GM23338 (cell line): ENCODE measurements at regions not wholly inside any gene's neighbourhood (a gene's known extent, or its start where the extent isn't known, plus 50 kb on each side); places are given as distances from the start of the nearest gene placed in this dataset.

Experiments used
- EZH2 ChIP-seq: fragments of 200-600 bp; sonication (generic); IDR thresholded peaks from one replicate; pipeline ENCODE4 v1.8.0; 2017; ENCODE audit warnings: antibody characterized with exemption, mild to moderate bottlenecking, low read depth; ENCODE audit not compliant: unreplicated experiment
- EZH2phosphoT487 ChIP-seq: fragments of 200-600 bp; sonication (generic); IDR thresholded peaks from one replicate; pipeline ENCODE4 v1.8.1; 2018; ENCODE audit warnings: antibody characterized with exemption; ENCODE audit not compliant: unreplicated experiment
- JUNB ChIP-seq: IDR thresholded peaks from one replicate; pipeline ENCODE4 v1.6.1; 2016; ENCODE audit warnings: antibody characterized with exemption; ENCODE audit not compliant: unreplicated experiment
- POLR2AphosphoS5 ChIP-seq: IDR thresholded peaks from 2 replicates; pipeline ENCODE4 v1.6.1; 2016; ENCODE audit warnings: antibody characterized with exemption, low read depth
- ZNF331 ChIP-seq: fragments of 250-450 bp; sonication (Bioruptor Pico); IDR thresholded peaks from 2 replicates; pipeline ENCODE4 v1.5.0; 2020; ENCODE audit warnings: low read depth, mild to moderate bottlenecking, moderate library complexity
- TF ChIP-seq, protein P1 (sequence below): IDR thresholded peaks from 2 replicates; pipeline ENCODE4 v1.6.1; 2016; ENCODE audit warnings: antibody characterized with exemption
- TF ChIP-seq, protein P2 (sequence below), 2 experiments: fragments of 200-600 bp in 1 of 2; sonication (generic) in 1 of 2; conservative IDR thresholded peaks; 2 replicates each; pipeline versions ENCODE4 v1.5.1 to v1.6.1; 2016 to 2017; ENCODE audit warnings: antibody characterized with exemption in 2 of 2, low read depth in 2 of 2, mild to moderate bottlenecking in 2 of 2, moderate library complexity in 1 of 2
- TF ChIP-seq, protein P3 (sequence below): IDR thresholded peaks from one replicate; pipeline ENCODE4 v1.6.1; 2018; ENCODE audit warnings: antibody characterized with exemption; ENCODE audit not compliant: unreplicated experiment

DNA sequence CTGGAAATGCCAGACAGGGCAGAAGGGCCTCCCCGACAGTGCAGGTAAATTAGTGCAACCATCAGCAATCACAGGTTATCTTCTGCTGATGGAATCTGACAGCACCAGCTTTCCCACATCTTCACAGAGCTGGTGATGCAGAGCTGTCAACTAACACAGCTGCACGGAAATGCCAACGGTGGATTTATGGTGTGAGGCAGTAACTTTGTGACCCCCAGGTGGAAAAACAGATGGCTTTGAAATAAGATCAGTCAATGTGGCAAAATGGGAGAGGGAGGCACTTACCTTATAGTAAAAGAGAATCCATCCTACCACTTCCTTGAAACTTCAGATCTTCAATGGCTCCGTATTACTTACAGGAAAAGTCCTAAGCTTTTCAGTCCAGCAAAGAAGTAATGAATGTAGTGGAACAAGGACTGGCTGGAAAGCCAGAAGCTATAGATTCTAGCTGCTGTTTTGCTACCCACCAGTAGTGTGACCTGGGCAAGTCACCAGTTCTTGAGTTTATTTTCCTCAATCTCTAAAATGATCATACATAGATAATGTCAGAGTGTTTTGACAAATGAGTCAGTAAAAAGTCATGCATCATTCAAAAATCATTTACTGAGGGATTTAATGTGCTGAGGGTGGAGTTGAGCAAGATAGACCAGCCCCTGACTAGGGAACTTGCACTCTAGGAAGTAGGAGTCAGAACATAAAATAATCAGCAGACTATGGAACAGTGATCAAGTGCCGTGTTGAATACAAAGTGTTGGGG is 245.7 kb upstream of the JUN start:
- TF ChIP-seq, protein P1, sequence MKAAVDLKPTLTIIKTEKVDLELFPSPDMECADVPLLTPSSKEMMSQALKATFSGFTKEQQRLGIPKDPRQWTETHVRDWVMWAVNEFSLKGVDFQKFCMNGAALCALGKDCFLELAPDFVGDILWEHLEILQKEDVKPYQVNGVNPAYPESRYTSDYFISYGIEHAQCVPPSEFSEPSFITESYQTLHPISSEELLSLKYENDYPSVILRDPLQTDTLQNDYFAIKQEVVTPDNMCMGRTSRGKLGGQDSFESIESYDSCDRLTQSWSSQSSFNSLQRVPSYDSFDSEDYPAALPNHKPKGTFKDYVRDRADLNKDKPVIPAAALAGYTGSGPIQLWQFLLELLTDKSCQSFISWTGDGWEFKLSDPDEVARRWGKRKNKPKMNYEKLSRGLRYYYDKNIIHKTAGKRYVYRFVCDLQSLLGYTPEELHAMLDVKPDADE = no peak
- TF ChIP-seq, protein P2, sequence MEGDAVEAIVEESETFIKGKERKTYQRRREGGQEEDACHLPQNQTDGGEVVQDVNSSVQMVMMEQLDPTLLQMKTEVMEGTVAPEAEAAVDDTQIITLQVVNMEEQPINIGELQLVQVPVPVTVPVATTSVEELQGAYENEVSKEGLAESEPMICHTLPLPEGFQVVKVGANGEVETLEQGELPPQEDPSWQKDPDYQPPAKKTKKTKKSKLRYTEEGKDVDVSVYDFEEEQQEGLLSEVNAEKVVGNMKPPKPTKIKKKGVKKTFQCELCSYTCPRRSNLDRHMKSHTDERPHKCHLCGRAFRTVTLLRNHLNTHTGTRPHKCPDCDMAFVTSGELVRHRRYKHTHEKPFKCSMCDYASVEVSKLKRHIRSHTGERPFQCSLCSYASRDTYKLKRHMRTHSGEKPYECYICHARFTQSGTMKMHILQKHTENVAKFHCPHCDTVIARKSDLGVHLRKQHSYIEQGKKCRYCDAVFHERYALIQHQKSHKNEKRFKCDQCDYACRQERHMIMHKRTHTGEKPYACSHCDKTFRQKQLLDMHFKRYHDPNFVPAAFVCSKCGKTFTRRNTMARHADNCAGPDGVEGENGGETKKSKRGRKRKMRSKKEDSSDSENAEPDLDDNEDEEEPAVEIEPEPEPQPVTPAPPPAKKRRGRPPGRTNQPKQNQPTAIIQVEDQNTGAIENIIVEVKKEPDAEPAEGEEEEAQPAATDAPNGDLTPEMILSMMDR (conservative IDR thresholded peaks at IDR 0.05; ENCODE audit: low read depth in 2 of 2) = no peak
- TF ChIP-seq ZNF331 (no peak), POLR2AphosphoS5 (no peak), JUNB (no peak), EZH2phosphoT487 (no peak), EZH2 (no peak)
- TF ChIP-seq, protein P3, sequence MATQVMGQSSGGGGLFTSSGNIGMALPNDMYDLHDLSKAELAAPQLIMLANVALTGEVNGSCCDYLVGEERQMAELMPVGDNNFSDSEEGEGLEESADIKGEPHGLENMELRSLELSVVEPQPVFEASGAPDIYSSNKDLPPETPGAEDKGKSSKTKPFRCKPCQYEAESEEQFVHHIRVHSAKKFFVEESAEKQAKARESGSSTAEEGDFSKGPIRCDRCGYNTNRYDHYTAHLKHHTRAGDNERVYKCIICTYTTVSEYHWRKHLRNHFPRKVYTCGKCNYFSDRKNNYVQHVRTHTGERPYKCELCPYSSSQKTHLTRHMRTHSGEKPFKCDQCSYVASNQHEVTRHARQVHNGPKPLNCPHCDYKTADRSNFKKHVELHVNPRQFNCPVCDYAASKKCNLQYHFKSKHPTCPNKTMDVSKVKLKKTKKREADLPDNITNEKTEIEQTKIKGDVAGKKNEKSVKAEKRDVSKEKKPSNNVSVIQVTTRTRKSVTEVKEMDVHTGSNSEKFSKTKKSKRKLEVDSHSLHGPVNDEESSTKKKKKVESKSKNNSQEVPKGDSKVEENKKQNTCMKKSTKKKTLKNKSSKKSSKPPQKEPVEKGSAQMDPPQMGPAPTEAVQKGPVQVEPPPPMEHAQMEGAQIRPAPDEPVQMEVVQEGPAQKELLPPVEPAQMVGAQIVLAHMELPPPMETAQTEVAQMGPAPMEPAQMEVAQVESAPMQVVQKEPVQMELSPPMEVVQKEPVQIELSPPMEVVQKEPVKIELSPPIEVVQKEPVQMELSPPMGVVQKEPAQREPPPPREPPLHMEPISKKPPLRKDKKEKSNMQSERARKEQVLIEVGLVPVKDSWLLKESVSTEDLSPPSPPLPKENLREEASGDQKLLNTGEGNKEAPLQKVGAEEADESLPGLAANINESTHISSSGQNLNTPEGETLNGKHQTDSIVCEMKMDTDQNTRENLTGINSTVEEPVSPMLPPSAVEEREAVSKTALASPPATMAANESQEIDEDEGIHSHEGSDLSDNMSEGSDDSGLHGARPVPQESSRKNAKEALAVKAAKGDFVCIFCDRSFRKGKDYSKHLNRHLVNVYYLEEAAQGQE = no peak
